Nephron progenitor cell (in vitro differentiated cells): ENCODE measurements at regions not wholly inside any gene's neighbourhood (a gene's known extent, or its start where the extent isn't known, plus 50 kb on each side); places are given as distances from the start of the nearest gene placed in this dataset.

Source experiments
- DNase-seq: peaks from one replicate; pipeline ENCODE4 v3.0.0; 2021
- H3K27ac Mint-ChIP-seq: 2 replicates; pipeline ENCODE4 v1.8.0; 2021; ENCODE audit warnings: mild to moderate bottlenecking, moderate library complexity, mixed read lengths
- H3K27me3 Mint-ChIP-seq: 2 replicates; pipeline ENCODE4 v1.8.0; 2021; ENCODE audit warnings: mild to moderate bottlenecking, low read depth, mixed read lengths; ENCODE audit not compliant: poor library complexity
- H3K36me3 Mint-ChIP-seq: 2 replicates; pipeline ENCODE4 v1.8.0; 2021; ENCODE audit warnings: low read depth, mixed read lengths
- H3K4me1 Mint-ChIP-seq: 2 replicates; pipeline ENCODE4 v1.8.0; 2021; ENCODE audit warnings: mixed read lengths
- H3K4me3 Mint-ChIP-seq: 2 replicates; pipeline ENCODE4 v1.8.0; 2021; ENCODE audit warnings: mild to moderate bottlenecking, moderate library complexity, mixed read lengths
- H3K9me3 Mint-ChIP-seq: 2 replicates; pipeline ENCODE4 v1.8.0; 2021; ENCODE audit warnings: mild to moderate bottlenecking, moderate library complexity, mixed read lengths
- TF ChIP-seq, protein P1 (sequence below): fragments of 200-600 bp; sonication (generic); IDR thresholded peaks from 2 replicates; pipeline ENCODE4 v1.5.0; 2021; ENCODE audit warnings: antibody characterized with exemption

DNA sequence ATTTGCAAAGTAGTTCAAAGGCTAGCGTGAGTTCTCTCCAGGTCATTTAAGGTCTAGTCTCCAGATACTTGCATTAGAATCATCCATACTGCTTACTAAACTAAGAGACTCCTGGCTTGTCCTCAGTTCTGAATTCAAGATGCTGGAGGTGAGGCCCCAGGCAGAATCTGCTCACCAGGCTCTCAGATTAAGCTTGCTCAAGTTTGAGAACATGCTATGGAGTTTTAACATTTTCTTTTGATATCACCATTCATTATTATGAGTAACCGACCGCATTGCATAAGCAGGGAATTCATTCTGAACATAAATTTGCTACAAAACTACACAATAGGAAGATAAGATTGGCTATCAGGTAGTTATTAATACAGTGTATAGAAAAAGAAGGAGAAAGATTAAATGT is 409.7 kb upstream of the FANCL start:
- no peak overlapping the region for H3K4me3 Mint-ChIP-seq
- TF ChIP-seq, protein P1, sequence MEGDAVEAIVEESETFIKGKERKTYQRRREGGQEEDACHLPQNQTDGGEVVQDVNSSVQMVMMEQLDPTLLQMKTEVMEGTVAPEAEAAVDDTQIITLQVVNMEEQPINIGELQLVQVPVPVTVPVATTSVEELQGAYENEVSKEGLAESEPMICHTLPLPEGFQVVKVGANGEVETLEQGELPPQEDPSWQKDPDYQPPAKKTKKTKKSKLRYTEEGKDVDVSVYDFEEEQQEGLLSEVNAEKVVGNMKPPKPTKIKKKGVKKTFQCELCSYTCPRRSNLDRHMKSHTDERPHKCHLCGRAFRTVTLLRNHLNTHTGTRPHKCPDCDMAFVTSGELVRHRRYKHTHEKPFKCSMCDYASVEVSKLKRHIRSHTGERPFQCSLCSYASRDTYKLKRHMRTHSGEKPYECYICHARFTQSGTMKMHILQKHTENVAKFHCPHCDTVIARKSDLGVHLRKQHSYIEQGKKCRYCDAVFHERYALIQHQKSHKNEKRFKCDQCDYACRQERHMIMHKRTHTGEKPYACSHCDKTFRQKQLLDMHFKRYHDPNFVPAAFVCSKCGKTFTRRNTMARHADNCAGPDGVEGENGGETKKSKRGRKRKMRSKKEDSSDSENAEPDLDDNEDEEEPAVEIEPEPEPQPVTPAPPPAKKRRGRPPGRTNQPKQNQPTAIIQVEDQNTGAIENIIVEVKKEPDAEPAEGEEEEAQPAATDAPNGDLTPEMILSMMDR: no peak
- no peaks in the 10 kb centered on the region for H3K36me3 Mint-ChIP-seq
- H3K9me3 Mint-ChIP-seq: no peaks in the 10 kb centered on the region
- no peaks in the 10 kb centered on the region for H3K27me3 Mint-ChIP-seq
- DNase-seq: no peak
- peak overlapping the region; percentile 7 for H3K27ac Mint-ChIP-seq
- peaks cover 22% of the 10 kb centered on the region for H3K4me1 Mint-ChIP-seq

DNA sequence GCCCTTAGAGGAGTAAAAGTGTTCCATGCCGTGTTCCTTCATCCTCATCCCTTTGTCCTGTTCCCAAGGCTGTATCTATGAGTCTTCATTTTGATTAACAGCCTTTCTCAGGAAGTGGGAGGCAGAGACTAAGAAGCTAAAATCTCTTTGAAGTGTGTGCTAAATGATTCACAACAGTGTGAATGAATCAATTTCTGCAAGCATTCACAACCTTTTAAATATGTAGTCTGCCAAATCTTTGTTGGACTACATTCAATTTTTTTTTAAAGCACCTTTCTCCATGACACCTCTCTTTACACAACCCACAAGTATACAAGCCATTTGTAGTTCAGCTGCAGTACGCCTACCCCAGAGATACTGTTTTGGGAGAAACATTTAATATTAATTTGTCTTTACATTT is 408.6 kb upstream of the FANCL start:
- TF ChIP-seq, protein P1: no peak
- Mint-ChIP-seq H3K36me3 (no peaks in the 10 kb centered on the region), H3K4me3 (no peak overlapping the region), H3K27ac (peak overlapping the region; percentile 92), H3K27me3 (no peaks in the 10 kb centered on the region), H3K9me3 (no peaks in the 10 kb centered on the region), H3K4me1 (peaks cover 27% of the 10 kb centered on the region)
- DNase-seq: no peak

DNA sequence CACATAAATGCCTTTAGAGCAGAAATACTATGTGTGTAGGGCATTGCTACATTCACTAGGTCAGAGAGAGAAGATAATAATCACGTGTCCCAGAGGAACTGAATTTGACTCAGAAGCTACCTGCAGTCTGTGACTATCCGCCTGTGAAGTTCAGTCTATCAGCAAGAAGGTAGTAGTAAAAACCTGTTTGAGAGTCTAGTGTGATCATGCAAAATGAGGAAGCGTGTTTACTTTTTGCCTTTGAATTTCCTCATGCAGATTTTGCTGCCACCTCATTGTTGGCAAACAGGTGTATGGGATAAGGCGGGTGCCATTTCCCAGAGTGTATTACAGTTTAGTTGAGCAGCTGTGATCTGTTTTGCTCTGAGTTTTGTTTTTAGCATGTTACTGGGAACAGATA is 403.9 kb upstream of the FANCL start:
- Mint-ChIP-seq H3K9me3 (no peaks in the 10 kb centered on the region), H3K27ac (no peak overlapping the region), H3K27me3 (no peaks in the 10 kb centered on the region), H3K4me1 (peaks cover 17% of the 10 kb centered on the region), H3K4me3 (no peak overlapping the region), H3K36me3 (no peaks in the 10 kb centered on the region)
- TF ChIP-seq, protein P1: no peak
- DNase-seq: no peak

DNA sequence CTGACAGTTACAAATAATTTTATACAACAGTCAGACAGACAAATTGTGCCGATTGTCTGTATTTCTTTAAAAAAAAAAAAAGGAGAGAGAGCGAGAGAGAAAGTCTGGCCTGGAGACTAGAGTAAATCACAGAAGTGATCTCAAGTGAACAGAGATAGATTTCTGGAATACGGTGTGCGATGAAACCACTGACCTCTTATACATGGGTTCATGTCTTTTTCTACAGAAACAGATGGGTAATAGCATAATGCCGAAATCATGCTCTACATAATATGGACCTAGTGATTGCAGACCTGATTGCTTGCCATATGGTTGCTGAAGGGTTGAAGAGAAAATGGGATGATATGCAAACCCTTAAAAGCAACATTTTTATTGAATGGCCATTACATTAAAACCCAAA is 403.3 kb upstream of the FANCL start:
- no peaks in the 10 kb centered on the region for H3K27me3 Mint-ChIP-seq
- no peaks in the 10 kb centered on the region for H3K9me3 Mint-ChIP-seq
- H3K27ac Mint-ChIP-seq: no peak overlapping the region
- peaks cover 12% of the 10 kb centered on the region for H3K4me1 Mint-ChIP-seq
- TF ChIP-seq, protein P1: no peak
- no peak overlapping the region for H3K4me3 Mint-ChIP-seq
- no peaks in the 10 kb centered on the region for H3K36me3 Mint-ChIP-seq
- DNase-seq: no peak

DNA sequence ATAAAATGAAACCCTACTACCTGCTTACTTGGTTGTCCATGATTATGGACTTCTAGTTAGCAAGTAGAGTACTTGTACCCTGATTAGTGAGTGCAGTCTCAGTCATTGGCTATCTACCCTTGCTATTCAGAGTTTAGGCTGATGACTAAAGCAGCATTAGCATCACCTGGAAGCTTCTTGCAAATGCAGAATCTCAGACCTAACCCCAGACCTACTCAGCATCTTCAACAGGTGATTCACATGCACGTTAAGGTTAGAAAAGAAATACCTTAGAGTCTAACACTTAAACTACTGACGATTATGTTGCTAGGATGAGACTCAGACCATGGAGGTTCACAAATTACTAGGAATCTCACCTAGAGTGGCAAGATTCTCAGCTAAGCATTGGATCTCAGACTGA is 399.9 kb upstream of the FANCL start:
- DNase-seq: no peak
- Mint-ChIP-seq H3K9me3 (no peaks in the 10 kb centered on the region), H3K4me3 (no peak overlapping the region), H3K27me3 (no peaks in the 10 kb centered on the region), H3K27ac (no peak overlapping the region), H3K4me1 (peaks cover 9% of the 10 kb centered on the region), H3K36me3 (no peaks in the 10 kb centered on the region)
- TF ChIP-seq, protein P1: no peak

DNA sequence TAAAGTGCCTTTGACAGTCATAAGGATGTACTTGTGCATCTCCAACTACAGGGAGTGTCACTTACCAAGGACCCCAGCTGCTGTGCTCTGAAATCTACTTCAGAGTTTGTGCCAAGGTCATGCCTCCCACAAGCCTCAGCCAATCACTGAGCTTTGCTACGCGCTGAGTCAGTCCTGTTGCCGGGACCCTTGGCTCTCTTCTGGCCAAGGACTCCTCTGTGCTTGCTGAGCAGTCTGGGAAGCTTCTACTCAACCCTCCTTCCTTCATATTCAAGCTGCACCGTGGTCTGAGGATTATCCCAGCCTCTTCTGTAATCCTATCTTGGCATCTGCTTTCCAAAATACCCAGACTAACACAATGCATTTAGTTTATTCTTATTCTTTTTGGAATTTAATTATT is 398.9 kb upstream of the FANCL start:
- H3K27ac Mint-ChIP-seq: no peak overlapping the region
- H3K36me3 Mint-ChIP-seq: no peaks in the 10 kb centered on the region
- H3K4me1 Mint-ChIP-seq: peaks cover 17% of the 10 kb centered on the region
- H3K9me3 Mint-ChIP-seq: no peaks in the 10 kb centered on the region
- TF ChIP-seq, protein P1: no peak
- no peak overlapping the region for H3K4me3 Mint-ChIP-seq
- DNase-seq: no peak
- H3K27me3 Mint-ChIP-seq: no peaks in the 10 kb centered on the region
